HepG2 (cell line): ENCODE measurements at regions not wholly inside any gene's neighbourhood (a gene's known extent, or its start where the extent isn't known, plus 50 kb on each side); places are given as distances from the start of the nearest gene placed in this dataset.

Source experiments
- ATAC-seq: fragments of 200-7000 bp; cut with Tn5 transposase; 3 replicates; pipeline ENCODE4 v1.9.1; 2020; ENCODE audit warnings: mild to moderate bottlenecking, moderate library complexity
- BruUV-seq: library from RNA; stranded (reverse); fragments of 400-500 nt; replicated peaks from 2 replicates; lab custom pipeline; 2021; lab: Mats Ljungman, UMichigan
- CTCF ChIA-PET: fragments of 300-600 bp; formaldehyde crosslinking; extraction: SDS; loops from one replicate; lab custom pipeline; 2021; ENCODE audit warnings: low total read pairs, inconsistent platforms, low intra/inter-chr PET ratio; lab: Yijun Ruan, JAX
- POLR2A ChIA-PET: fragments of 350-600 bp; sonication (Branson Sonifier 250); formaldehyde crosslinking; loops from one replicate; lab custom pipeline; 2020; ENCODE audit warnings: antibody characterized with exemption, inconsistent platforms; lab: Yijun Ruan, JAX
- DNase-seq: peaks from one replicate; pipeline ENCODE4 v3.0.0-alpha.2; 2015; ENCODE audit warnings: low spot score
- FAIRE-seq: peaks from 3 replicates; lab custom pipeline; 2011; peaks lifted over from hg19 to GRCh38; lab: Jason Lieb, UNC
- H2AFZ ChIP-seq: one replicate; pipeline ENCODE4 v1.6.1; 2011; ENCODE audit warnings: low read length, inconsistent platforms
- H3K27ac ChIP-seq: fragments of 300-600 bp; 3 replicates; pipeline ENCODE4 v1.8.0; 2011; ENCODE audit warnings: mixed run types, mild to moderate bottlenecking, mixed read lengths, low read length, inconsistent platforms; ENCODE audit not compliant: insufficient read depth; ENCODE audit errors: extremely low read length
- H3K27me3 ChIP-seq, 2 experiments: fragments of 200-600 bp in 1 of 2; 2 replicates in 1 of 2; 3 replicates in 1 of 2; pipeline versions ENCODE4 v1.6.0 to v1.8.0; 2011; ENCODE audit warnings: low read length in 2 of 2, mild to moderate bottlenecking in 2 of 2, moderate library complexity in 2 of 2, inconsistent platforms in 1 of 2; ENCODE audit not compliant: insufficient read depth in 2 of 2, control insufficient read depth in 1 of 2
- H3K36me3 ChIP-seq, 2 experiments: fragments of 200-600 bp in 1 of 2; replicated peaks in 1 of 2; 2 replicates in 1 of 2; 3 replicates in 1 of 2; pipeline versions ENCODE4 v1.5.1 to v1.8.0; 2011; ENCODE audit warnings: low read length in 2 of 2, inconsistent platforms in 1 of 2; ENCODE audit not compliant: insufficient read depth in 2 of 2, control insufficient read depth in 1 of 2
- H3K4me1 ChIP-seq: 2 replicates; pipeline ENCODE4 v1.5.1; 2012; ENCODE audit warnings: low read length, inconsistent platforms; ENCODE audit not compliant: insufficient read depth
- H3K4me2 ChIP-seq: 2 replicates; pipeline ENCODE4 v1.6.0; 2011; ENCODE audit warnings: low read depth, low read length, inconsistent platforms
- H3K4me3 ChIP-seq, 3 experiments: fragments of 200-600 bp in 1 of 3; sonication (generic), shearing (Covaris generic) in 1 of 3; replicated peaks in 1 of 3; 2 replicates each; pipeline ENCODE4 v1.5.1; 2011 to 2016; ENCODE audit warnings: low read length in 3 of 3, inconsistent platforms in 2 of 3, low read depth in 2 of 3, mild to moderate bottlenecking in 2 of 3, control low read depth in 1 of 3, mixed read lengths in 1 of 3; ENCODE audit not compliant: insufficient read depth in 1 of 3
- H3K79me2 ChIP-seq: one replicate; pipeline ENCODE4 v1.6.1; 2011; ENCODE audit warnings: low read length, inconsistent platforms; ENCODE audit not compliant: insufficient read depth
- H3K9ac ChIP-seq: 2 replicates; pipeline ENCODE4 v1.6.0; 2011; ENCODE audit warnings: mild to moderate bottlenecking, low read depth, low read length, inconsistent platforms; ENCODE audit not compliant: insufficient read depth
- H3K9me3 ChIP-seq: 2 replicates; pipeline ENCODE4 v1.5.1; 2012; ENCODE audit warnings: mild to moderate bottlenecking, low read length
- H4K20me1 ChIP-seq: 2 replicates; pipeline ENCODE4 v1.6.0; 2011; ENCODE audit warnings: inconsistent platforms, mild to moderate bottlenecking, low read length, moderate library complexity; ENCODE audit not compliant: insufficient read depth
- FOXJ3 ChIP-seq: sonication (generic); formaldehyde crosslinking; IDR thresholded peaks from 2 replicates; pipeline ENCODE4 v1.4.0; 2020; ENCODE audit warnings: missing genetic modification reagents, mild to moderate bottlenecking, borderline replicate concordance
- GPN1 ChIP-seq: sonication (generic); formaldehyde crosslinking; IDR thresholded peaks from 2 replicates; pipeline ENCODE4 v1.5.1; 2020; ENCODE audit warnings: missing genetic modification reagents, borderline replicate concordance
- KLF6 ChIP-seq: IDR thresholded peaks from 2 replicates; pipeline ENCODE4 v1.8.0; 2016; ENCODE audit warnings: missing biosample characterization, missing genetic modification reagents
- MTF1 ChIP-seq: sonication (generic); formaldehyde crosslinking; IDR thresholded peaks from 2 replicates; pipeline ENCODE4 v1.5.0; 2020; ENCODE audit warnings: missing genetic modification reagents
- NFIB ChIP-seq: sonication (generic); formaldehyde crosslinking; IDR thresholded peaks from 2 replicates; pipeline ENCODE4 v1.9.0; 2021; ENCODE audit warnings: missing genetic modification reagents, mild to moderate bottlenecking, borderline replicate concordance
- NFYC ChIP-seq: IDR thresholded peaks from 2 replicates; pipeline ENCODE4 v1.6.1; 2016; ENCODE audit warnings: missing genetic modification reagents, missing compliant biosample characterization
- PLRG1 ChIP-seq: fragments of 450-650 bp; conservative IDR thresholded peaks from 2 replicates; pipeline ENCODE4 v1.6.1; 2016
- RBAK ChIP-seq: sonication (generic); formaldehyde crosslinking; IDR thresholded peaks from 2 replicates; pipeline ENCODE4 v1.5.1; 2020; ENCODE audit warnings: mild to moderate bottlenecking, missing genetic modification reagents
- RFXANK ChIP-seq: IDR thresholded peaks from 2 replicates; pipeline ENCODE4 v1.6.1; 2016
- SP5 ChIP-seq: IDR thresholded peaks from 2 replicates; pipeline ENCODE4 v1.6.1; 2016; ENCODE audit warnings: low read depth, borderline replicate concordance
- YEATS4 ChIP-seq: sonication (generic); formaldehyde crosslinking; IDR thresholded peaks from 2 replicates; pipeline ENCODE4 v1.4.0; 2020; ENCODE audit warnings: missing genetic modification reagents, borderline replicate concordance
- ZBTB3 ChIP-seq: sonication (generic); formaldehyde crosslinking; IDR thresholded peaks from 2 replicates; pipeline ENCODE4 v1.4.0; 2020; ENCODE audit warnings: low read depth, mild to moderate bottlenecking, moderate library complexity, missing genetic modification reagents, borderline replicate concordance
- ZKSCAN5 ChIP-seq: sonication (generic); formaldehyde crosslinking; IDR thresholded peaks from 2 replicates; pipeline ENCODE4 v1.5.1; 2020; ENCODE audit warnings: mild to moderate bottlenecking, missing genetic modification reagents
- ZNF12 ChIP-seq: sonication (generic); formaldehyde crosslinking; IDR thresholded peaks from 2 replicates; pipeline ENCODE4 v1.5.0; 2020; ENCODE audit warnings: missing genetic modification reagents
- ZNF230 ChIP-seq: sonication (generic); formaldehyde crosslinking; IDR thresholded peaks from 2 replicates; pipeline ENCODE4 v1.4.0; 2020; ENCODE audit warnings: mild to moderate bottlenecking, missing genetic modification reagents
- ZNF251 ChIP-seq: sonication (generic); formaldehyde crosslinking; IDR thresholded peaks from 2 replicates; pipeline ENCODE4 v1.9.0; 2021; ENCODE audit warnings: mild to moderate bottlenecking, missing genetic modification reagents
- ZNF326 ChIP-seq: sonication (generic); formaldehyde crosslinking; IDR thresholded peaks from 2 replicates; pipeline ENCODE4 v1.4.0; 2020; ENCODE audit warnings: missing genetic modification reagents, borderline replicate concordance
- ZNF614 ChIP-seq: IDR thresholded peaks from 2 replicates; pipeline ENCODE4 v1.6.1; 2018; ENCODE audit warnings: missing biosample characterization, missing genetic modification reagents, inconsistent platforms, borderline replicate concordance
- ZNF737 ChIP-seq: sonication (generic); formaldehyde crosslinking; IDR thresholded peaks from 2 replicates; pipeline ENCODE4 v1.5.0; 2020; ENCODE audit warnings: missing genetic modification reagents, mild to moderate bottlenecking, borderline replicate concordance
- ZSCAN30 ChIP-seq: sonication (generic); formaldehyde crosslinking; IDR thresholded peaks from 2 replicates; pipeline ENCODE4 v1.5.0; 2020; ENCODE audit warnings: mild to moderate bottlenecking, missing genetic modification reagents
- WGBS: methylation state at CpG from one replicate; pipeline ENCODE4 v1.1.6; 2017; ENCODE audit warnings: low lambda C conversion rate; 5-methylcytosine and 5-hydroxymethylcytosine counted together
- in situ Hi-C: cut with HindIII; loops from 2 replicates; pipeline ENCODE4 v1.10.0; 2017; ENCODE audit warnings: low pct_unique_long_range_greater_than_20kb; ENCODE audit not compliant: extremely low pct_ligation_motif_present
- intact Hi-C: fragments of 100-400 bp; cut with micrococcal nuclease; formaldehyde crosslinking; loops from one replicate; pipeline ENCODE4 v1.10.0; 2022; ENCODE audit not compliant: unreplicated experiment
- TF ChIP-seq, protein P1 (sequence below): IDR thresholded peaks from 2 replicates; pipeline ENCODE4 v1.6.1; 2016; ENCODE audit warnings: control low read depth

GRCh38 chr13:104289400-104289799, 1223.2 kb upstream of the SLC10A2 start:
- in situ Hi-C loops (no loop called here), intact Hi-C loops (no loop called here)
- no TSS peak for BruUV-seq
- Histone ChIP-seq H3K27me3 (no peaks in the 10 kb centered on the region), H3K4me2 (no peak overlapping the region), H3K36me3 (no peaks in the 10 kb centered on the region), H3K27ac (no peak overlapping the region), H3K4me3 (no peak overlapping the region), H4K20me1 (no peaks in the 10 kb centered on the region), H2AFZ (no peak overlapping the region), H3K4me1 (no peaks in the 10 kb centered on the region), H3K9ac (no peak overlapping the region), H3K79me2 (no peaks in the 10 kb centered on the region), H3K9me3 (peaks cover 35% of the 10 kb centered on the region)
- no peak for ATAC-seq
- WGBS, result 1% methylated on average over 3 of the region's 3 CpGs
- no peak for FAIRE-seq
- ChIA-PET POLR2A (no interaction called here), CTCF (no interaction called here)
- no peak for DNase-seq
- TF ChIP-seq YEATS4 (CRISPR knock-in tag) (no peak), RBAK (CRISPR knock-in tag) (no peak), PLRG1 (no peak), ZNF251 (CRISPR knock-in tag) (no peak), ZKSCAN5 (CRISPR knock-in tag) (no peak), RFXANK (CRISPR knock-in tag) (no peak)

GRCh38 chr13:104288496-104288895, 1222.3 kb upstream of the SLC10A2 start:
- Histone ChIP-seq H3K4me1 (no peaks in the 10 kb centered on the region), H3K79me2 (no peaks in the 10 kb centered on the region), H3K27me3 (no peaks in the 10 kb centered on the region), H2AFZ (no peak overlapping the region), H3K4me2 (no peak overlapping the region), H4K20me1 (no peaks in the 10 kb centered on the region), H3K9ac (no peak overlapping the region), H3K4me3 (no peak overlapping the region), H3K36me3 (no peaks in the 10 kb centered on the region)
- in situ Hi-C loops, result no loop called here
- FAIRE-seq (no peak), ATAC-seq (no peak), DNase-seq (no peak)
- 41% methylated on average over 5 of the region's 5 CpGs for WGBS
- CTCF ChIA-PET, result no interaction called here
- intact Hi-C loops, result no loop called here
- POLR2A ChIA-PET, result no interaction called here
- no peak for TF ChIP-seq MTF1 (CRISPR knock-in tag)
- no peak for TF ChIP-seq GPN1 (CRISPR knock-in tag)
- TF ChIP-seq ZNF326 (CRISPR knock-in tag), result no peak
- TF ChIP-seq FOXJ3 (CRISPR knock-in tag), result no peak
- no peak for TF ChIP-seq ZSCAN30 (CRISPR knock-in tag)
- TF ChIP-seq SP5 (CRISPR knock-in tag), result no peak
- no peak for TF ChIP-seq KLF6 (CRISPR knock-in tag)
- no peak for TF ChIP-seq ZNF737
- no peak for TF ChIP-seq NFIB (CRISPR knock-in tag)
- TF ChIP-seq ZNF614, result no peak
- no peak for TF ChIP-seq NFYC (CRISPR knock-in tag)
- no peak for TF ChIP-seq ZNF12 (CRISPR knock-in tag)
- no peak for TF ChIP-seq ZBTB3 (CRISPR knock-in tag)
- TF ChIP-seq, protein P1, sequence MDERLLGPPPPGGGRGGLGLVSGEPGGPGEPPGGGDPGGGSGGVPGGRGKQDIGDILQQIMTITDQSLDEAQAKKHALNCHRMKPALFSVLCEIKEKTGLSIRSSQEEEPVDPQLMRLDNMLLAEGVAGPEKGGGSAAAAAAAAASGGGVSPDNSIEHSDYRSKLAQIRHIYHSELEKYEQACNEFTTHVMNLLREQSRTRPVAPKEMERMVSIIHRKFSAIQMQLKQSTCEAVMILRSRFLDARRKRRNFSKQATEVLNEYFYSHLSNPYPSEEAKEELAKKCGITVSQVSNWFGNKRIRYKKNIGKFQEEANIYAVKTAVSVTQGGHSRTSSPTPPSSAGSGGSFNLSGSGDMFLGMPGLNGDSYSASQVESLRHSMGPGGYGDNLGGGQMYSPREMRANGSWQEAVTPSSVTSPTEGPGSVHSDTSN (CRISPR knock-in tag), result no peak
- no peak for TF ChIP-seq ZNF230
- TF ChIP-seq, all 625 proteins: peak for 0
- H3K9me3 ChIP-seq, result peaks cover 33% of the 10 kb centered on the region
- H3K27ac ChIP-seq, result no peak overlapping the region
- no TSS peak for BruUV-seq
